HG02981 (cell line): ENCODE measurements at regions not wholly inside any gene's neighbourhood (a gene's known extent, or its start where the extent isn't known, plus 50 kb on each side); places are given as distances from the start of the nearest gene placed in this dataset.
"Not testable (repeated sequence)": the region's sequence is repeated elsewhere in the genome, so short reads cannot be mapped to it uniquely, and the experiment has no call there.

Source experiments
- ATAC-seq: cut with Tn5 transposase; IDR thresholded peaks from one replicate; pipeline ENCODE4 v1.9.1; 2021; ENCODE audit warnings: mild to moderate bottlenecking, moderate library complexity; ENCODE audit not compliant: unreplicated experiment

GRCh38 chr14:55891692-55892091, 226.5 kb upstream of the PELI2 start:
- no peak for ATAC-seq

DNA sequence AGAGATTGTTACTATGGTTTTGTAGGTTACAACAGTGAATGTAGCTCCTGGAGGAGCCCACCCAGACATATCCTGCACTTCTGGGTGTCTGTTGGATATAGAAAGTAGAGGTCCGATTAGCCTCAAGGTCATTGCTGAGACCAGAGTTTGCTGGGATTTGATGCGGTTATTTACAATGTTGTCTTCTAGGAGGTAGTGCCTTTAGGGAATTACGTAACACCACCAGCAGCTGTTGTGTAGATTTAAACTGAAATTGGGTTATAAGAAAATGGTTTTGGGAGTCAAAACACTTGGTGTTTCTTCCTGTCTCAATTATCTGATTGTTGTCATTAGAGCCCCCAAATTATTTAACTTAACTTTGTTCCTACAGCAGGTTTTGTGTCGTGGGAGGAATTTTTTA, 225.3 kb upstream of the PELI2 start:
- no peak for ATAC-seq

DNA sequence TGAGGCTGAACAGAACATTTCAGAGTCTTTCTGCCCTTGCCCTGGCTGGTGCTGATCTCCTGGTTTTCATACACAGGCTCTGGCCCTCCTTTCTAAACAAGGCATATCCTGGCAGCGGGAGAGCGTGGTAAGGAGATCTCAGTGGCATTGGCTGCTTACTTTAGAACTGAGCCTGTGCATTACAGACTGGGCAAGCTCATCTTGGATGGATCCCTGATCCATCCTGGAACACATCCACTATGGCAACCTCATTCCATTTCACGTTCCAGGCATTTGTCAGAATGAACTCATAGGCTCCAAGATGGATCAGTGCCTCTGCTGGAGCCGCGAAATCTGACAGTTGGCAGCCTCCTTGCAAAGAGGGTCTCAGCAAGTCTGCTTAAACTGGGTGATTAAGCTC, 224.5 kb upstream of the PELI2 start:
- ATAC-seq: no peak

DNA sequence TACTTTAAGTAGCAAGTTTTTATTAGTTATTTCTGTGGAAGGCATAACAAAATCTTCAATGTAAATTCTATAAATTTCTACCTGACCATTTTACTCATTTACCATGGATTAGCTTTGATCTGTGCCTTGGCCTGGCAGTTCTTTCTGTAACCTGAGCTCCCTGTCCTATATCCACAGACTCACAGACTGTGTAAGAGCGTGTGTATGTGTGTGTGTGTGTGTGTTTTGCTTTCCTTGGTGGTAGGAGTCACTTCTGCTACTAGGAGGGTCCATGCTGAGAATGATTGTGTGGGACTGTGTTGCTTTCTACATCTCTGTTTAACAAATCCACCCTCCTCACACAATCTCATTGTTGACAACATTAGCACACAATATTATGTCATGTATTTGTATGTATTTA, 221.2 kb upstream of the PELI2 start:
- ATAC-seq: no peak

DNA sequence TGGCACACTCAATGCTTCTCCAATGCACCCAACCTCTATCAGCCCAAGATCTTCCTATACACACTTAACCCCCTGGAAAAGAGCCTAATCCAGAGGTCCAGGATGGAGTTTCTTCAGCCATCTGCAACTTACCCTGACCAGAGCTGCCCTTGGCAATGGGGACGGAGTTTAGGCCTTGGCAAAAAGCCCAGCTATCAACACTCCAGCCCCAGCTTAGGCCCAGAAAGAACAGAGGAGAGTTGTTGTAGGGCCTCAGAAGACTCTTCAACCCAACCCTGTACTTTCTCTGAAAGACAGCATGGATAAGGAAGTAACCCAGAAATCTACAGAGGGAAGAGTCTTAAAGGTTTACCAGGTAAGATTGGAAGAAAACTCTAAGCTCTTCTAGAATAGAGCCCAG, 219.3 kb upstream of the PELI2 start:
- ATAC-seq: no peak

DNA sequence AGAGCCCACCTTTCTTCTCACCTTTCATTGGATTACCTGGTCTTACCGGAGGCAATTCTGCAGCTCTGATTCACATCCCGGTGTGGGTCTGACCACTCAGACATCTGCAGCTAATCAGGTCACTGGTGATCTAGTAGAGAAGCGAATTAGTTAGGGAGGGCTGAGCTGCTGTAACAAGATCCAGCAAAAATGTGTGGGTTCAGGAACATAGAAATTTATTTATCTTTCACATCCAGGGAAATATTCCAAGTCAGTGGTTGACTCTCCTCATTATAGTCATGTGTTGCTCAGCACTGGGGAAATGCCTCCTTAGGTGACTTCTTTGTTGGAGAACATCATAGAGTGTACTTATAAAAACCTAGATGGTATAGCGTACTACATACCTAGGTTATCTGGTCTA, 218.7 kb upstream of the PELI2 start:
- no peak for ATAC-seq

- ATAC-seq: no peak
Measured at GRCh38 chr14:55900749-55901148, 217.5 kb upstream of the PELI2 start.

DNA sequence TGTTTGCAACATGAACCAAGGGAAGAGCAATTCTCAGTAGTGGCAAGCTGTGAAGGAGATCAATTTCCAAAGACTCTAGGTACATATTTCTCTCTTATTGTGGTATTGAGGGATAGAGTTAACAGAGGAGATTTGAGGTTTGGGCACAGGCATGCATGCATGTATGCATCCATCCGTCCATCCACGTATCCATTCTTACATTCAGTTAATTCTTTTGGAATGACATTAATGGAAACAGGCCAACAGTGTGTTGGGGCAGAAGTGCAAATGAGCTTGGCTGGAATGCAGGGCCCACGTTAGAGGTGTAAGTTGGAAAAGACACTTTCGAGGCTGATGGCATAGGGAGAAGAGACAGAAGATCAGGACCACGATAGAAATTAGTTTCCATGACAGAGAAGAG, 216.9 kb upstream of the PELI2 start:
- no peak for ATAC-seq

DNA sequence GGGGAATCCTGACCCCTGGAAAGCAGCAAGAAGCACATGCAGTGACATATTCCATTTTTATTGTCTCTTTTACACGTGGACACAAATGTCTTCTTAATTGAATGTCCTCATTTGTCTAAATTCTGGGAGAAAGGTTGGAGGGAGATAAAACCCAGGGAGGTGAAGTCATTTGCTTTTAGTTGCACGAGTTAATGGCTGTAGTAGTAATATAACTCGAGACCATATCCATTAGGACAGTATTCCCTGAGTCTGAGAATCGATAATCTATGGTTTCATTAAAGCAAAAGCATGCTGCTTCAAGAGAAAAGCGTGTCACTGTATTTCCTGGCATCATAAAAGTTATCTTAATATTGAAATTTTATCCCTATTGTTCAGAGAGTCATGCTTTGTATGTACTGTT, 216.0 kb upstream of the PELI2 start:
- no peak for ATAC-seq

- no peak for ATAC-seq
Measured at GRCh38 chr14:55904086-55904485, 214.1 kb upstream of the PELI2 start.

DNA sequence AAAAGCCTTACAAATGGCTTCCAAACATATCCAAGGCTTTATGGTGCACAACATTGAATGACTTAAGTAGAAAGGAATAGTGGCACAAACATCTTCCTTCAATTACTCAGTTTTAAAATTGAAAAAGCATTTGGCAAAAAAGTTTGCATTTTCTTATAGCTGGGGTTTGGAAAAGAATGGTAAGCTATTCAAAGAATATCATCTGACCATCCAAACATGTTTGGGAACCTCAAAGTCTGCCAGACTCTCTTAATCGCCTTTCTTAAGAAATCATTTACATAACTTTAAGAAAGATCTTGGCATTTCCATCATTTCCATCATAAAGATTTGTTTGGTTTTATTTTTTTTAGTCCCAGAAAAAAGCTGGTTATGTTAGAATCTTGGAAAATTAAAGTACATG, 210.1 kb upstream of the PELI2 start:
- ATAC-seq: no peak

GRCh38 chr14:55909879-55910278, 208.3 kb upstream of the PELI2 start:
- ATAC-seq: no peak

GRCh38 chr14:55910601-55911243, 207.5 kb upstream of the PELI2 start:
- no peak for ATAC-seq

DNA sequence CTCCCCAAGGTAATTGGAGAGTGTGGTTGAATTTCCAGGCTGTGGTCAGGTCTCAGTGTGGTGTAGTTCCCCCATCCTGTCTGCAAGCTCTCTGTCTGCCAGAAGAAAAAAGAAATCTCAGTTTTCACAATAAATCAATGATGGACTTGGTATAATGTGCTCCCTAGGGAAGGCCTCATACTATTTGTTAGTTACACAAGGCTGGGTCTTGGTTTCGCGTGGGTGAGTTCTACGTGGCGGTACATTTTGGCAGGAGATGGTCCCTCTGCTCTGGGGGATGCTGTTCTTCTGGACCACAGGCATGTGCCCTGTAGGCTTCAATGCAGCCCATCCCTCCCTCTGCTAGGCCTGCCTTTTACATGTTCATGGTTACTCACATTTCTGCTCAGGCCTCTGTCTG, 206.4 kb upstream of the PELI2 start:
- ATAC-seq: no peak

GRCh38 chr14:55912344-55912743, 205.9 kb upstream of the PELI2 start:
- ATAC-seq: no peak

DNA sequence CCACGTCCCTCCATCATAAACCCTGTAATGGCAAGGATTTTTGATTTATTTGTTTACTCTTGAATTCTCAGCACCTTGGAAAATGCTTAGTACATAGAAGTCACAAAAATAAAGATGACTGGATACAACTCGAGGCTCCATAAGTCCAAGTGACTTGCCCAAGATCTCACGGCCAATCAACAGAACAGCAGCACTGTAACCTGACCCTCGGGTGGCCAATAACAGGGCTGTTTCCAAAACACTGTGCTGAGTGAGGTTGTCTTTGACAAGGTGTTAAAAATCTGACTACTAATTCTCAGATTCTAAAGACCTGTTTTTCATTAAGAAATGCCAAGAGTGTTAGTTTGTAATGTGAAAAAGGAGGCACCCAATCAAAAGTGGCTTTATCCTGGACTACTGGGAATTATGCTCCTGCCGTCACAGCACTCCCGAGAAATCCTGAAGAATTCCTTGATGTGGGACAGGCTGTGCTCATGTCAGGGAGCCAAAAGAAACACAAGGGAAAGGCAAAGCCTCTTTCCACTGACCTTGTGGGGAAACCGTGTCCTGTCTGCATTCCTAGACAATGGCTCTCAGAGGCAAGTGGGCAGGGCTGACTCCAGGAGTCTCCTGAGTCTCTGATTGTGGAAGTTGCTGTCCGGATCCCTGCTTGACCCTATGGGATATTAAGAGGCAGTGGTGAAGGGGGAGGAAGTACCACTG, 204.7 kb upstream of the PELI2 start:
- ATAC-seq: no peak

- no peak for ATAC-seq
Measured at GRCh38 chr14:55914771-55915170, 203.4 kb upstream of the PELI2 start.

DNA sequence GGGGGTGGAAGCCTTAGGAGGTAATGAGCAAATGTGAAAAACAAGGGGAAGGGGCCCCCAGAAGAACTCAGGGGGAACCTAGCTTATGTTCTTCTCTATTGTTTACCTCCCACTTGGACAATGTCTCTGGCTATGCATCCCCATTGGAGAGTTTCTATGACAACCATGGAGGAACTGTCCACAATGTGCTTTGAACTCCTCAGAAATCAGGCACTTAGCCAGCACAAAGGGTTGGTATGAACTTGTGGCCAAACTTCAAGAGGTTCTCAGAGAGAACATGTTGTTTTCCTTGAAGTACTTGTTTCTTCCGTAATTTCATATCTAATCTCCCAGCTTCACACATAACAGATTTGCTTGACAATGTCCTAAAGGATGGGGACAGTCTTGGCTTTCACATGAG, 202.8 kb upstream of the PELI2 start:
- ATAC-seq: no peak

- not testable (repeated sequence) for ATAC-seq
Measured at GRCh38 chr14:55919800-55920199, 198.4 kb upstream of the PELI2 start.

- no peak for ATAC-seq
Measured at GRCh38 chr14:55921511-55921910, 196.7 kb upstream of the PELI2 start.

DNA sequence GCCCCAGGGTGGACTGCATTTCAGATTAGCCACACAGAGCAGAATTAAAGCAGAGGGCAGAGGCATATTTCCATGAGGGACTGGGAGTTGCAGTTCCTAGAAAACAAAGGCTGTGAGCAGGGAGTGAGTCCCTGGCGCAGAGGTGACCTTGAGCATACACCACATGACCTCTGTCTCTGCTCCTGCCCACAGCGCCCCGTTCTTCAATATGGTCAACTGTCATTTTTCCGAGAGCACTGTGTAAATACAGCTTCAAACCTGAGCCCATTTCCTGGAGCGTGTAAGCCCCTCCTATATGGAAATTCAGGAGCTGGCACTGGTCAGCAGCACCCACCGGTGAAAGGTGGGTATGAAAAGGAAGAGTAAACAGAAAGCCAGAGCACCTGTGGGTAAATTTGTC, 192.2 kb upstream of the PELI2 start:
- no peak for ATAC-seq

DNA sequence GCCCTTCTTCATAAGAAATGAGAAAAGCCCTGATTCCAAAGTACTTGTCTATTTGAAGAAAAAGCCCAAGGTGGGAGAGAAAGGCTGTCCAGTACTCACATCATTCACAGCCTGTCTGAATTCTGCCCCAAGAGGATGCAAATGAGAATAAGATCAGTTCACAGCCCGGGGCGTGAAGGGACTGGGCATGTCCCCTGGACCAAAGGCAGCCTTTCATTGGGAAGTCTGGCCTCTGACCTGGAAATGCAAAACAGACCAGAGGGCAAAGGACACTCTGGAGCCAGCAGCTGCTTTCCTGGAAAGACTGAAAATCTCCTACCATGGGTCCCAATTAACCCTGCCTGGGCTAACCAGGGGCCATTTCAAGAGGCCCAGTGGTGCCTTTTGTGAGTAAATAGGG, 191.2 kb upstream of the PELI2 start:
- ATAC-seq: no peak

- no peak for ATAC-seq
Measured at GRCh38 chr14:55928276-55928675, 189.9 kb upstream of the PELI2 start.
